Fibroblast of upper back skin (primary cell): ENCODE measurements at regions not wholly inside any gene's neighbourhood (a gene's known extent, or its start where the extent isn't known, plus 50 kb on each side); places are given as distances from the start of the nearest gene placed in this dataset.

Experiments used
- DNase-seq: peaks from one replicate; pipeline ENCODE4 v3.0.0-alpha.2; 2013

DNA sequence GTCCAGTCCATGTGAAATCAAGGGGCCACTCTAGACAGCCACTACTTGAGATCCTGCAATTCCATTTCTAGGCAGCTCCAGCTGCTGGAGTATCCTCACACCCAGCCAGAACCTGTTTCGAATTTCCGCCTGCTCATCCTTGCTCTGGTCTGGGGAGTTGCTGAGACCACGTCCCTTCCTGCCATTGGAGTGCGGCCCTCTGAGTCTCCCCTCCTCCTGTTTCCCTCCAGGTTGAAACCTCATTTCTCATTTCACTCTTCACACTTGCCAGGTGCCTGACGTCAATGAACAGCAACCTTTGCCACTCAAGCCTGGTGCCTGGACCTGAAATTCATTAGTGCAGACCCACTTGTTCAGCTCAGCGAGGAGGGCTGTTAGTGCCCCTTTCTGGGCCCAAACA, 307.5 kb upstream of the SHH start:
- DNase-seq: no peak

- no peak for DNase-seq
These were observed 306.0 kb upstream of the SHH start for GRCh38 chr7:156118248-156118645.

- DNase-seq: no peak
These were observed 305.4 kb upstream of the SHH start for GRCh38 chr7:156117542-156118247.

GRCh38 chr7:156116514-156117215, 304.4 kb upstream of the SHH start:
- DNase-seq: no peak

- no peak for DNase-seq
These were observed 303.3 kb upstream of the SHH start for GRCh38 chr7:156115582-156115981.

DNA sequence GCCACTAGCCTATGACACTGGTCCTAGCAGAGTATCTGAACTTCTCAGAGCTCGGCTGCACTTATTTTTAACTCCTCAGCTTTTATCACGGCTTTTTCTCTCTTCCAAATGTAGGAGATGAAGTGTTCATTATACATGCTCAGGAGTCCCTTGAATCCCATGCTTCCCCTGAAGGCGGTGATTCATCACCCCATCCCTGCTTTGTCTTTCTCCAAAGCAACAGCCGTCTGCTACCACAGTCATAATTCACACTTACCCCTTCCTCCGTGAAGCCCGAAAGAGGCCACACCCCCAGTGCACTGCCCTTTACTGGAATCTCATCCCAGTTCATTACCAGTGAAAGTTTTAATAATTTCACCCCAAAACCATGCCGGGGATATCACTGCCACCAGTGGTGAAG, 301.5 kb upstream of the SHH start:
- no peak for DNase-seq

DNA sequence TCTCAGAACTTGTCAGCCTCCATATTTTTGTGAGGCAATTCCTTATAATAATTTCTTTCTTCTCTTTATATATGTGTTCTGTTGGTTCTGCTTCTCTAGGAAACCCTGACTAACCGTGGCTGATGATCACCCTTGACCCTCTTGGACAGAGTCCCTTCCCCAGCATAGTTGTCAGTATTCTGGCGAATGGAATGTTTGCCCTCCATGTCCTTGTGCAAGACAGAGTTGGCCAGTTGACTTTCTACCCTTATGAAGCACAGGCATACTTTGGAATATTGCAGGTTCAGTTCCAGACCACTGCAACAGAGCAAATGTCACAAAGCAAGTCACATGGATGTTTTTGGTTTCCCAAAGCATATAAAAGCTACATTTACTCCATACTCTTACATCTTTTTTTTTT, 297.7 kb upstream of the SHH start:
- DNase-seq: no peak

DNA sequence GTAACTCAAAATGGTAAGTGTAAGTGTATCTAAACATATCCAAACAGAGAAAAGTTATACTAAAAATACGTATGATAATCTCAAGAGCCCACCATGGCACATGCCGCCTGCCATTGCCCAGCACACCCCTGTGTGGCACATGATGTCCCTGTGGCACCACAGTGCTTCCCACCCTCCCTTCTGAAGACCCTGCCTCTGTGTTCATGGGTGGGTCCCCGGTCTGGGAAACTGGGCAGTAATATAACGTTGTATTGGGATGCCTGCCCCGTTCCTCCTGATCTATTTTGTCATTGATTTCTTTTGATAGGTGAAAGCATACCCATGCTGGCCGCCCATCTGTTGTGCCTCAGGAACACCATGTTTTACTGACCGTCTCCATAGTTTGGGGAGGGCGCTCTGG, 296.8 kb upstream of the SHH start:
- DNase-seq: no peak

GRCh38 chr7:156107957-156108356, 295.7 kb upstream of the SHH start:
- DNase-seq: no peak

- DNase-seq: no peak
These were observed 293.8 kb upstream of the SHH start for GRCh38 chr7:156106107-156106426.

DNA sequence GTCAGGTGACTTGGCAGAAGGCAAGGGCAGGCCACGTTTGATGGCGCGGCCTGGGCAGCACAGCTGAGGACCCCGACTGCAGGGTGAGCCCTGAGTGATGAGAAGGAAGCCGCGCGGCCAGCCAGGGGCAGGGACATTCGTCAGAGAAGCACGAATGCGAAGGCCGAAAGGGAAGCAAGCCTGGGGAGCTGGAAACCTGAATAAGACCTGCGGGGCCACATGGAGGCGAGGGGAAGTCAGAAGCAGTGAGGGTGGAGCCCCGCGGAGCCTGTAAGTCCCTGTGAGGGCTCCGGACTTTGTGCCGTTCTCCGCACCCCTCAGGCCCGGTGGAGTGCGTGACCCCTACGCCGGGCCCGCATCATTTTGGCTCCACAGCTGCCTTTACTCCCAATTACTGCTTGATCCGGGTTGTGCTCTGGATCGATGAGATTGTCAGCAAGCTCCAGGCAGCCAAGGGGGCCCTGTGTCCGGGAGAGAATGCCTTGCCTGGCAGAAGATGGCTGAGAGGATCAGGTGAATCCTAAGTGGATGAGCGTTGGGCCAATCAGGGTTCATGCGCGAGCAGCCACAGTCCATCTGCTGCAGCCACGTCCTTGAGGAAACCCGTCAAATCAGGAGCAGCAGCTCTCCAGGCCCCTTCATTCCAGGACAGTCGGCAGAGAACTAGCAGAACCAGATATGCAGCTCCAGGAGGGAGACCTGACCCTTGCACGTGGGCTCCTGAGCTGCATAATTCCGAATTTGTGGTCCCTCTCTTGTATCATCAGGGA, 293.3 kb upstream of the SHH start:
- DNase-seq: no peak

- DNase-seq: no peak
These were observed 292.5 kb upstream of the SHH start for GRCh38 chr7:156104501-156105336.

DNA sequence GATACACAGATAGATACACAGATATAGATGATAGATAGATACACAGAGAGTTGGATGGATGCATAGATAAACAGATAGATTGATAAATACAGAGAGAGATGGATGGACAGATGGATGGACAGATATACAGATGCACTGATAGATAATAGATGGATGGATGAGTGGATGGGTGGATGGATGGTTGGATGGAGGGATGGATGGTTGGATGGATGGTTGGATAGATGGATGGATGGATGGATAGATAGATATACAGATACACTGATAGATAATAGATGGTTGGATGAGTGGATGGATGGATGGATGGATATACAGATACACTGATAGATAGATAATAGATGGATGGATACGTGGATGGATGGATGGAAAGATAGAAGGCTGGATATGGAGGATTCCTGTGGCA, 290.0 kb upstream of the SHH start:
- no peak for DNase-seq

- no peak for DNase-seq
These were observed 289.1 kb upstream of the SHH start for GRCh38 chr7:156101355-156101754.

DNA sequence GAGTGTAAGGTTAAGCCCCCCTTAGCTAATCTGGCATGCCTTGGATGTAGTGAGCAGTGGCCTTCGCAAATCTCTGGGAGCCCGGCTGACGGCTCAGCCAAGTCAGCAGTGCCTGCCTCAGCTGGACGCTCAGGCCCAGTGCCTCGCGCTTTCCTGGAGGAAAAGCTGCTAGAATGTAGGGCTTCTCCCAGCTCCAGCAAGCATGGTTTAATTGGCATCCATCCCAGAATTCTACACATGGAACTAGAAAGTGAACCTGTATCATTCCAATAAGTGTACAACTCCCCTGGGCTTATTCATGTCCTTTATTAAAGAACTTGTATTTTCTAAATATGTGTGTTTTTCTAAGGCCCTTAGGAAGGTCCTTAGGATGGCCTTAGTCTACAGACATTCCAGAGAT, 287.8 kb upstream of the SHH start:
- no peak for DNase-seq

- DNase-seq: no peak
These were observed 286.8 kb upstream of the SHH start for GRCh38 chr7:156099085-156099484.

GRCh38 chr7:156096771-156097538, 284.7 kb upstream of the SHH start:
- DNase-seq: no peak

- no peak for DNase-seq
These were observed 283.8 kb upstream of the SHH start for GRCh38 chr7:156095908-156096539.

- no peak for DNase-seq
These were observed 282.3 kb upstream of the SHH start for GRCh38 chr7:156094350-156095146.

GRCh38 chr7:156092307-156092706, 280.0 kb upstream of the SHH start:
- no peak for DNase-seq

DNA sequence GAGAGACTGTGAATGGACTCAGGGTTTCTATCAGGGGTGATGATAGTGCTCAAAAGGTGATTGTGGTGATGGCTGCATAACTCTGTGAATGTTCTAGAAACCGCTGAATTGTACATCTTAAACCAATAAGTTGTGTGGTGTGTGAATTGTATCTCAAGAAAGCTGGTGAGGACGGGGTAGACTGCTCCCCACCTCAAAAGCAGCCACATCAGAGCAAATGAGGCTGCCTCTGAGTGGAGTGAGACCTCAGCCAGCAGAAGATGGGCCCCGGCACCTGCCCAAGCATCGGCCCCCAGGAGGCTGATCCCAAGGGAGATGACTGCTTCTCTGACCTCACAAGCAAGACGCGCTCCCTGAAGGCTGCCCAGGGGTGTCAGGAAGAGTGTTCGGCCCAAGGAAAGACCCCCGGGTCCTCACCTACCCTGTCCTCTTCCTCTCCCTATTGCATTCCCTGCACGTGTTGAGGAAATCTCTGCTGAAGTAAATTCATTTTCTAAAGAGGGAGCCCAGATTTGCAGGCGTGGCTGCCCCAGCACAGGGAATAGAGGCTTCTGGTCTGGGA, 279.3 kb upstream of the SHH start:
- no peak for DNase-seq
